SU-DHL-6 (cell line): ENCODE measurements at regions not wholly inside any gene's neighbourhood (a gene's known extent, or its start where the extent isn't known, plus 50 kb on each side); places are given as distances from the start of the nearest gene placed in this dataset.

Source experiments
- CTCF ChIP-seq: fragments of 200-600 bp; sonication (generic); IDR thresholded peaks from one replicate; pipeline ENCODE4 v1.5.1; 2017; ENCODE audit warnings: antibody characterized with exemption, mild to moderate bottlenecking, low read length, moderate library complexity; ENCODE audit not compliant: insufficient read depth, poor library complexity, severe bottlenecking
- EZH2phosphoT487 ChIP-seq: fragments of 200-600 bp; sonication (generic), shearing (Covaris generic); conservative IDR thresholded peaks from 2 replicates; pipeline ENCODE4 v1.6.1; 2018; ENCODE audit warnings: mild to moderate bottlenecking, antibody characterized with exemption, low read length, moderate library complexity, mixed read lengths

DNA sequence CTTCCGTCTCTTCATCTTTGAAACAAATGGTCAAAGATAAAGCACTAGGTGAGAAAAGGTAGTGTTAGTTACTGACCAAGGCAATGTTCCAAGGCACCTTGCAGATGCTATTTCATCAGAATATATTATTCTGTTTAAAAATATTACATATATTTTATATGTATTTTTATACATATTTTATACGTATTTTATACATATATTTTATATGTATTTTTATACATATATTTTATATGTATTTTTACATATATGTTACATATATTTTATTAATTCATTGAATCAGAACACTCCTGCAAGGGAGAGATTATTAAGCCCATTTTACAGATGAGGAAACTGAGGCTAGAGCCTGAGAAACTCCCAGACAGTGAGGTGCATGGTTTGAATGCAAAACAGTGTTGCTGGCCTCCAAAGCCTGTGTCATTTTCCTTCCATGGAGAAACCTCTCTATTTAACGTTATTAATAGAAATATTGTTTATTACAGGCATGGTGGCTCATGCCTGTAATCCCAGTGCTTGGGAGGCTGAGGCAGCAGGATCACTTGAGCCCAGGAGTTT, 120.6 kb upstream of the CD82 start:
- no peak for TF ChIP-seq CTCF
- no peak for TF ChIP-seq EZH2phosphoT487
